ENCODE measurements at regions not wholly inside any gene's neighbourhood (a gene's known extent, or its start where the extent isn't known, plus 50 kb on each side); places are given as distances from the start of the nearest gene placed in this dataset.

DNA sequence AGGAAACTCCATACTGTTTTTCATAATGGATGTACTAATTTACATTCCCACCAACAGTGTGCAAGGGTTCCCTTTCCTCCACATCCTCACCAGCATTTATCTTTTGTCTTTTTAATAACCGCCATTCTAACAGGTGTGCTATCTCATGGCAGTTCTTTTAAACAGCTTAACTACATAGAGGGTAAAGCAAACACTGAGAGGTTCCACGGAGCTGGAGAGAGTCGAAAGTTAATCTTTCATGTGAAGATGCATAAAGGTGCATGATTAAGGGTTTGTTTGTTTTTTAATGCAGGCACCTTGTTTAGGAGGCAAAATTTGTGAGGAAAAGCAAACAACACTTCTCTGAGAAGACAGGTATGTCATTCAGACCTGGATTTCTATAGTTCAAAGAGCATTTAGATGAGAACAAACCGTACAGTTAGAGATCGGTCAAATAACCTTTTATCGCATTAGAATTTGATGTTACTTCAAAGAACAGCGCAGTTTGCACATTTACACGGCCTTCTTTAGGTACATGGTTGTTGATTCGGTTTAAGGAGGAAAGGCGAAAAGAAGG lies 193.9 kb downstream of the RBM26 start:
- no peak for ATAC-seq
- H3K9me3 ChIP-seq, result no peaks in the 10 kb centered on the region
- no peak for TF ChIP-seq POLR2A (IDR thresholded peaks at IDR 0.05)
- TF ChIP-seq, protein P1, sequence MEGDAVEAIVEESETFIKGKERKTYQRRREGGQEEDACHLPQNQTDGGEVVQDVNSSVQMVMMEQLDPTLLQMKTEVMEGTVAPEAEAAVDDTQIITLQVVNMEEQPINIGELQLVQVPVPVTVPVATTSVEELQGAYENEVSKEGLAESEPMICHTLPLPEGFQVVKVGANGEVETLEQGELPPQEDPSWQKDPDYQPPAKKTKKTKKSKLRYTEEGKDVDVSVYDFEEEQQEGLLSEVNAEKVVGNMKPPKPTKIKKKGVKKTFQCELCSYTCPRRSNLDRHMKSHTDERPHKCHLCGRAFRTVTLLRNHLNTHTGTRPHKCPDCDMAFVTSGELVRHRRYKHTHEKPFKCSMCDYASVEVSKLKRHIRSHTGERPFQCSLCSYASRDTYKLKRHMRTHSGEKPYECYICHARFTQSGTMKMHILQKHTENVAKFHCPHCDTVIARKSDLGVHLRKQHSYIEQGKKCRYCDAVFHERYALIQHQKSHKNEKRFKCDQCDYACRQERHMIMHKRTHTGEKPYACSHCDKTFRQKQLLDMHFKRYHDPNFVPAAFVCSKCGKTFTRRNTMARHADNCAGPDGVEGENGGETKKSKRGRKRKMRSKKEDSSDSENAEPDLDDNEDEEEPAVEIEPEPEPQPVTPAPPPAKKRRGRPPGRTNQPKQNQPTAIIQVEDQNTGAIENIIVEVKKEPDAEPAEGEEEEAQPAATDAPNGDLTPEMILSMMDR (IDR thresholded peaks at IDR 0.05), result no peak
- no peak for TF ChIP-seq EP300 (IDR thresholded peaks at IDR 0.05)
- TF ChIP-seq POLR2AphosphoS5 (IDR thresholded peaks at IDR 0.05), result no peak
- no peak overlapping the region for H3K4me3 ChIP-seq
- H3K27me3 ChIP-seq, result no peaks in the 10 kb centered on the region
- WGBS, 2 donors (ENCODE audit: low coverage in 1 of 2), result 57 to 58% methylated on average over 10 of the region's 10 CpGs
- H3K4me1 ChIP-seq, result no peaks in the 10 kb centered on the region
- H3K36me3 ChIP-seq, result no peaks in the 10 kb centered on the region
- no peak overlapping the region for H3K27ac ChIP-seq

DNA sequence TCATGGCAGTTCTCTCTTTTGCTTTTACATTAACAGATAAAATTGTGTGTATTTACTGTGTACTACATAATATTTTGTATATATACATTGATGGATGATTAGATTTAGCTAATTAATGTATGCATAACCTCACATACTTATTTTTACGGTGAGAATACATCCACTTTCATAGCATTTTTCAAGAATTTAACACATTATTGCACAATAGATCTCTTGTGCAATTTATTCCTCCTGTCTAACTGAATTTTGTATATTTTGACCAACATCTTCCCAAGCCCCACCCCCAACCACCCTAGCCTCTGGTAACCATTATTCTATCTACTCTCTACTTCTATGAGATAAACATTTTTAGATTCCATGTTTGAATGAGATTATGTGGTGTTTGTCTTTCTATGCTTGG lies 194.7 kb downstream of the RBM26 start:
- H3K4me3 ChIP-seq, result no peak overlapping the region
- whole genome bisulfite sequencing, 2 donors (ENCODE audit: low coverage in 1 of 2), result 80 to 86% methylated on average over 1 of the region's 1 CpG
- no peaks in the 10 kb centered on the region for H3K9me3 ChIP-seq
- no peak for ATAC-seq
- no peaks in the 10 kb centered on the region for H3K27me3 ChIP-seq
- no peaks in the 10 kb centered on the region for H3K4me1 ChIP-seq
- no peak overlapping the region for H3K27ac ChIP-seq
- TF ChIP-seq, protein P1 (IDR thresholded peaks at IDR 0.05), result no peak
- no peak for TF ChIP-seq POLR2A (IDR thresholded peaks at IDR 0.05)
- no peaks in the 10 kb centered on the region for H3K36me3 ChIP-seq

DNA sequence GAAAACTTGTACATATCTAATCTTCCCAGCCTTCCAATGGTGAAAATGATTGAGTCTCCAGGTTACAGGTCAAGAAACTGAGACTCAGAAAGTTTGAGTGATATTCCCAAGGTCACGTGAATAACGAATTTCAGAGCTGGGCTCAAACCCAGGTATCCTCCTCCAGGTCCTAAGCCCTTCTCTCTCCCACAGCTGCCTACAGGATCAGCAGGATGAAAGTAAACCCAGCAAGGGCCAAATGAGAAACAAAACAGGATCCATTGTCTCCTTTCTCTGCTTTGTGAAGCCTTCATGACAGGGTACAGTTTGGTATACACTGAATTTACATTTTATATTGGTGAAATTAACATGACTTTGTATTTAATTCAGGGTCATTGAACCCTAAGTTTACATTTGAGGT lies 208.1 kb downstream of the RBM26 start:
- 41 to 75% methylated on average over 2 of the region's 2 CpGs for WGBS, 2 donors (ENCODE audit: low coverage in 1 of 2)
- Histone ChIP-seq H3K4me3 (no peak overlapping the region), H3K4me1 (no peaks in the 10 kb centered on the region), H3K27ac (no peak overlapping the region), H3K36me3 (no peaks in the 10 kb centered on the region), H3K27me3 (no peaks in the 10 kb centered on the region), H3K9me3 (no peaks in the 10 kb centered on the region)
- TF ChIP-seq EP300 (IDR thresholded peaks at IDR 0.05) (no peak), POLR2A (IDR thresholded peaks at IDR 0.05) (no peak), POLR2AphosphoS5 (IDR thresholded peaks at IDR 0.05) (no peak)
- TF ChIP-seq, protein P1 (IDR thresholded peaks at IDR 0.05), result no peak
- no peak for ATAC-seq

DNA sequence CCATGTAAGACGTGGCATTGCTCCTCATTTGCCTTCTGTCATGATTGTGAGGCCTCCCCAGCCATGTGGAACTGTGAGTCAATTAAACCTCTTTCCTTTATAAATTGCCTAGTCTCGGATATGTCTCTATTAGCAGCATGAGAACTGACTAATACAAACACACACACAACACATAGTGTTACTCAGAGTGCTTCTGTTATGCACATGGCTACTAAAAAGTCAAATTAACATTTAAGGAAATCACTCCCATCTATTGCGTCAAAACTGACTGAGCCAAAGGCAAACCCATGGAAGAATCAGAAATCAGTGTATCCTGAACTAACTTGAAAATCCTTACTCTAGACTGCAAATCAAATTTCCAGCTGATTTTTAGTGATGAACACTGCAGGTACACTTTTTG lies 209.2 kb downstream of the RBM26 start:
- no peak for ATAC-seq
- TF ChIP-seq EP300 (IDR thresholded peaks at IDR 0.05) (no peak), POLR2AphosphoS5 (IDR thresholded peaks at IDR 0.05) (no peak), POLR2A (IDR thresholded peaks at IDR 0.05) (no peak)
- H3K36me3 ChIP-seq, result no peaks in the 10 kb centered on the region
- 71 to 86% methylated on average over 1 to 3 of the region's 3 CpGs for whole genome bisulfite sequencing, 2 donors (ENCODE audit: low coverage in 1 of 2)
- no peaks in the 10 kb centered on the region for H3K9me3 ChIP-seq
- no peak overlapping the region for H3K27ac ChIP-seq
- H3K4me1 ChIP-seq, result no peaks in the 10 kb centered on the region
- no peak overlapping the region for H3K4me3 ChIP-seq
- no peaks in the 10 kb centered on the region for H3K27me3 ChIP-seq

DNA sequence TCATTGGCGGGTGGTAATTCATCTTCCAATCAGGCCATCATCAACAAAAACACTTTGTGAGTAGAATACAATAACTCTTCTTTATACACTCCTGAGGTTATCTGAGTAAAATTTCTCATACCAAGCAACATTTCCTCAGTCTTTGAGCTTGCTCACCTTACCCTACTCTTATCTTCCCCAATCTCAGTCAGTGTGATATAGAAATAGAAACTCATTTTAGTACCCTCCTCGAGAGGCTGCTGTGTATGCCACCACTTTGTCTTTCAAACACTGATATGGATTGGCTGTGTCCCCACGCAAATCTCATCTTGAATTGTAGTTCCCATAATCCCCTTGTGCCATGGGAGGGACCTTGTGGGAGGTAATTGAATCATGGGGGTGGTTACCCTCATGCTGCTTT lies 209.7 kb downstream of the RBM26 start:
- H3K4me1 ChIP-seq, result no peaks in the 10 kb centered on the region
- WGBS, 2 donors (ENCODE audit: low coverage in 1 of 2), result 86 to 87% methylated on average over 2 to 3 of the region's 3 CpGs
- TF ChIP-seq EP300 (IDR thresholded peaks at IDR 0.05) (no peak), POLR2AphosphoS5 (IDR thresholded peaks at IDR 0.05) (no peak), POLR2A (IDR thresholded peaks at IDR 0.05) (no peak)
- TF ChIP-seq, protein P1 (IDR thresholded peaks at IDR 0.05), result no peak
- no peak overlapping the region for H3K4me3 ChIP-seq
- H3K36me3 ChIP-seq, result no peaks in the 10 kb centered on the region
- no peaks in the 10 kb centered on the region for H3K27me3 ChIP-seq
- H3K27ac ChIP-seq, result no peak overlapping the region
- no peaks in the 10 kb centered on the region for H3K9me3 ChIP-seq
- ATAC-seq, result no peak

Data from gastroesophageal sphincter (tissue), 4 donors.